Adrenal gland (tissue), 9 donors: ENCODE measurements at regions not wholly inside any gene's neighbourhood (a gene's known extent, or its start where the extent isn't known, plus 50 kb on each side); places are given as distances from the start of the nearest gene placed in this dataset.

ENCODE experiments used
- DNase-seq, 7 donors: peaks; one replicate each; pipeline ENCODE4 v3.0.0-alpha.2; 2019 to 2020
- H3K27ac ChIP-seq, 5 donors: fragments of 200-600 bp; sonication (generic) in 4 of 5; 1 replicate in 3 of 5; 2 replicates in 2 of 5; pipeline versions ENCODE4 v1.5.1 to v1.8.0; 2016 to 2020; ENCODE audit warnings: mild to moderate bottlenecking in 1 of 5
- H3K27me3 ChIP-seq: fragments of 200-600 bp; 2 replicates; pipeline ENCODE4 v1.8.0; 2021
- H3K36me3 ChIP-seq, 2 donors: fragments of 200-600 bp; replicated peaks in 1 of 2; 1 replicate in 1 of 2; 2 replicates in 1 of 2; pipeline versions ENCODE4 v1.5.1 to v1.8.0; 2018 to 2022
- H3K4me1 ChIP-seq, 2 donors: fragments of 200-600 bp; replicated peaks in 1 of 2; 1 replicate in 1 of 2; 2 replicates in 1 of 2; pipeline versions ENCODE4 v1.5.1 to v1.8.0; 2018 to 2021
- H3K4me3 ChIP-seq, 4 donors: fragments of 200-600 bp; sonication (generic) in 3 of 4; one replicate each; pipeline ENCODE4 v1.5.1; 2016 to 2018
- H3K9me3 ChIP-seq, 3 donors: fragments of 200-600 bp; sonication (generic) in 1 of 3; replicated peaks in 1 of 3; 1 replicate in 2 of 3; 2 replicates in 1 of 3; pipeline versions ENCODE4 v1.5.1 to v1.8.0; 2016 to 2021
- POLR2A ChIP-seq, 2 donors: fragments of 450-650 bp; IDR thresholded peaks; one replicate each; pipeline ENCODE4 v1.6.1; 2017; ENCODE audit warnings: antibody characterized with exemption in 2 of 2, mild to moderate bottlenecking in 2 of 2, moderate library complexity in 1 of 2
- WGBS, 4 donors: extraction: QIAGEN DNeasy Blood & Tissue Kit in 2 of 4; methylation state at CpG; one replicate each; pipeline versions ENCODE4 v1.1.5 to v1.1.7; 2013 to 2017; 5-methylcytosine and 5-hydroxymethylcytosine counted together
- intact Hi-C, 2 donors: fragments of 100-400 bp; cut with DNase I; formaldehyde crosslinking; loops; one replicate each; pipeline versions ENCODE4 v1.14.1 to v1.15.0; 2022 to 2023
- TF ChIP-seq, protein P1 (sequence below), 6 experiments: fragments of 450-650 bp in 4 of 6; fragments of 200-600 bp in 2 of 6; sonication (generic) in 1 of 6; IDR thresholded peaks; 1 replicate in 5 of 6; 2 replicates in 1 of 6; pipeline versions ENCODE4 v1.5.1 to v1.8.0; 2016 to 2021; ENCODE audit warnings: antibody characterized with exemption in 6 of 6, mild to moderate bottlenecking in 2 of 6, moderate library complexity in 1 of 6
- donor health status: healthy with polysubstance abuse.
- donor health status: Bipolar disorder and iron deficiency.
- donor health status: DM: yes; HTN: yes; CAD: no.
- donor health status: DM: no; HTN: no; CAD: no.
- donor health status: DM: no; HTN: no; CAD: no.

DNA sequence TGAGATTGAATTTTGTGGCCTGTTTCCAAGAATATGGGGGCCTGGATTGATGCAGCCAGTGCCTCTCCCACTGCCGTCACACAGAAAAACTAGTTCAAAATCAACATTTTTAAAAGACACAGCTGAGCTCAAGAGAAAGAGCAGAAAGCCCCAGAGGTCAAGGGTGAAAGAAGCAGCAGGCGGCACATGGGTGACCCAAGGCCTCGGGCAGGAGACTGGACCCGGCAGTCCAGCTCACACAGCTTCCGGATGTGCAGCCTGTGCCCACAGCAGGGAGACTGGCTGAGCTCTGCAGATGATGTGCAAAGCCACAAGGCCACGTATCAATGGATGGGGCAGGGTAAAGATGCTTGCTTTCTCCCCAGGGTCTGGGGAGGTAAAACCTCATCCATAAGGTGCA is 50.4 kb upstream of the RNF32 start:
- H3K9me3 ChIP-seq, result no peaks in the 10 kb centered on the region
- DNase-seq, result no peak
- WGBS, 4 donors, result 74 to 84% (median 80%) methylated on average over 6 of the region's 6 CpGs
- intact Hi-C loops, result no loop called here
- no peak overlapping the region for H3K27ac ChIP-seq
- no peaks in the 10 kb centered on the region for H3K27me3 ChIP-seq
- H3K4me1 ChIP-seq, result no peaks in the 10 kb centered on the region
- no peaks in the 10 kb centered on the region for H3K36me3 ChIP-seq
- TF ChIP-seq, protein P1, sequence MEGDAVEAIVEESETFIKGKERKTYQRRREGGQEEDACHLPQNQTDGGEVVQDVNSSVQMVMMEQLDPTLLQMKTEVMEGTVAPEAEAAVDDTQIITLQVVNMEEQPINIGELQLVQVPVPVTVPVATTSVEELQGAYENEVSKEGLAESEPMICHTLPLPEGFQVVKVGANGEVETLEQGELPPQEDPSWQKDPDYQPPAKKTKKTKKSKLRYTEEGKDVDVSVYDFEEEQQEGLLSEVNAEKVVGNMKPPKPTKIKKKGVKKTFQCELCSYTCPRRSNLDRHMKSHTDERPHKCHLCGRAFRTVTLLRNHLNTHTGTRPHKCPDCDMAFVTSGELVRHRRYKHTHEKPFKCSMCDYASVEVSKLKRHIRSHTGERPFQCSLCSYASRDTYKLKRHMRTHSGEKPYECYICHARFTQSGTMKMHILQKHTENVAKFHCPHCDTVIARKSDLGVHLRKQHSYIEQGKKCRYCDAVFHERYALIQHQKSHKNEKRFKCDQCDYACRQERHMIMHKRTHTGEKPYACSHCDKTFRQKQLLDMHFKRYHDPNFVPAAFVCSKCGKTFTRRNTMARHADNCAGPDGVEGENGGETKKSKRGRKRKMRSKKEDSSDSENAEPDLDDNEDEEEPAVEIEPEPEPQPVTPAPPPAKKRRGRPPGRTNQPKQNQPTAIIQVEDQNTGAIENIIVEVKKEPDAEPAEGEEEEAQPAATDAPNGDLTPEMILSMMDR (IDR thresholded peaks at IDR 0.05), result no peak
- no peak for TF ChIP-seq POLR2A (IDR thresholded peaks at IDR 0.05)
- no peak overlapping the region for H3K4me3 ChIP-seq

DNA sequence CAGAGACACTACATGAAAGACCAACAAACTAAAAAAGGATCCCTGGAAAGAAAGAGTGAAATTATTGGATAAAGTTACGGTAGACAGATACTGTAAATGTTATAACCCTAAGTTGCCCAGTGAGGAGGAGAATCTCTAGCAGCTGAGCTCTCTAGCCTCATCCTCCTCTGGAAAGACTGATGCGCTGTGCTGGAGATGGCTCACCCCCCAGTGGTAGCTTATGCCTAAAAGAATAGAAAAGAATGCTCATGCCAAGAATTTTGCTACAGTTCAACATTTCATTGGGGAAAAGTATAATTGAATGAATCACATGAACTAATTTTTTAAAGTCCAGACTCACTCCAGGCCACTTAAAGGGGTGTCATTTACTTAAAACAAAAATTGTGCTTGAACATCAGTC is 50.8 kb upstream of the RNF32 start:
- intact Hi-C loops, result no loop called here
- no peaks in the 10 kb centered on the region for H3K27me3 ChIP-seq
- 90 to 100% (median 92%) methylated on average over 2 of the region's 2 CpGs for WGBS, 4 donors
- no peaks in the 10 kb centered on the region for H3K4me1 ChIP-seq
- H3K36me3 ChIP-seq, result no peaks in the 10 kb centered on the region
- no peak overlapping the region for H3K4me3 ChIP-seq
- TF ChIP-seq POLR2A (IDR thresholded peaks at IDR 0.05), result no peak
- TF ChIP-seq, protein P1 (IDR thresholded peaks at IDR 0.05), result no peak
- no peak overlapping the region for H3K27ac ChIP-seq
- H3K9me3 ChIP-seq, result no peaks in the 10 kb centered on the region
- DNase-seq, result no peak

DNA sequence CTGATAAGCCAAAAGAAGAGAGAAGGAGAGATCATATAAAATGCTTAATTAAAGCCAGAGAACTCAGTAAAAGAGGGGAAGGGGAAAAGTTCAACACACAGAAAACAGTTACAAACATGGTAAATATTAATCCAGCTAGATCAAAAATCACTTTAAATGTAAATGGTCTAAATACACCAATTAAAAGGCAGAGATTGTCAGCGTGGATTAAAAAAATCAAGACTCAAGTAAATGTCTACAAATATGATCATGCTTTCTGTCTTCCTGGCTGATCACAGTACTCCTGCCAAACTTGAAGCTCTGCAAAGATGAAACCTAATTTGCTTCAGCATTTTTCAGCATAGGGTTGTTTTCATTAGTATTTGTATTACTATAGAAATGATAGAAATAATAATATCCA is 54.6 kb upstream of the RNF32 start:
- 91 to 96% (median 93%) methylated on average over 1 of the region's 1 CpG for WGBS, 4 donors
- Histone ChIP-seq H3K4me1 (no peaks in the 10 kb centered on the region), H3K9me3 (no peaks in the 10 kb centered on the region), H3K27ac (no peak overlapping the region), H3K27me3 (no peaks in the 10 kb centered on the region), H3K36me3 (no peaks in the 10 kb centered on the region), H3K4me3 (no peak overlapping the region)
- intact Hi-C loops, result no loop called here
- no peak for DNase-seq
- no peak for TF ChIP-seq POLR2A (IDR thresholded peaks at IDR 0.05)
- TF ChIP-seq, protein P1 (IDR thresholded peaks at IDR 0.05), result no peak

DNA sequence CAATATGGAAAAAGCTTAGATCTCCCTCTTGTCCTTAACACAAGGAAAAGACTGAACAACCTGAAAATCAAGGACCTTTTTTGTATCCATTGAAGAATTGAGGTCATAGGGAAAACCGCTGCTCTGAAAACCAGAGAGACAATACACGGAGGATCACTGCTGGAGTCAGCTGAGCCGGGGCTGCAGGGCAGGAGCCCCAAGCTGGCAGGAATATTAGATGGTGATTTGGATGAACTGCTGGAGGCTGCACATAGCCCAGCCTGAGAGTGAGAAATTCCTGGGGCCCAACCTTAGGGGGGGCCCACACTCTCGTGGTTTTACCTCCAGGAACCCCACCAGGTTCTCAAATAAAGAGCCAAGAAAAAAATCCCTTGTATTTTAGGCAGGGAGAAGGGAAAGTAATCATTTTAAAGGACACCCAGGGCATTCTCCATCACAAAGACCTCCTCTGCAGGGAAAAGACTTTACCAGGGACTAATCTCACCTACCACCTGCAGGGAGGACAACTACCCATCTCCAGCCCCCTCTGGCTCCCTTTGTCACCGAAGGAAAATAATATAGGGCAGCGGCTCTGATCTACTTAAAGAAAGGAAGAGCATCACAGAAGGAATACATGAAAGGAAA is 55.4 kb upstream of the RNF32 start:
- Histone ChIP-seq H3K4me1 (no peaks in the 10 kb centered on the region), H3K36me3 (no peaks in the 10 kb centered on the region), H3K27ac (no peak overlapping the region), H3K4me3 (no peak overlapping the region), H3K27me3 (no peaks in the 10 kb centered on the region), H3K9me3 (no peaks in the 10 kb centered on the region)
- 54 to 67% (median 59%) methylated on average over 6 of the region's 6 CpGs for WGBS, 4 donors
- TF ChIP-seq, protein P1 (IDR thresholded peaks at IDR 0.05), result no peak
- no peak for TF ChIP-seq POLR2A (IDR thresholded peaks at IDR 0.05)
- intact Hi-C loops, result no loop called here
- no peak for DNase-seq
